Neural progenitor cell (in vitro differentiated cells): ENCODE measurements at regions not wholly inside any gene's neighbourhood (a gene's known extent, or its start where the extent isn't known, plus 50 kb on each side); places are given as distances from the start of the nearest gene placed in this dataset.

Source experiments
- DNase-seq: peaks from one replicate; pipeline ENCODE4 v3.0.0-alpha.2; 2016; ENCODE audit warnings: low spot score
- H2AFZ ChIP-seq: fragments of 200-600 bp; sonication (generic); replicated peaks from 2 replicates; pipeline ENCODE4 v1.6.1; 2016; ENCODE audit warnings: antibody characterized with exemption
- H3F3A ChIP-seq: fragments of 200-600 bp; sonication (generic); 2 replicates; pipeline ENCODE4 v1.6.1; 2016; ENCODE audit warnings: antibody characterized with exemption, low read depth
- H3K27ac ChIP-seq: fragments of 200-600 bp; sonication (generic); 2 replicates; pipeline ENCODE4 v1.5.1; 2016; ENCODE audit warnings: mild to moderate bottlenecking
- H3K27me3 ChIP-seq: fragments of 200-600 bp; sonication (generic); 2 replicates; pipeline ENCODE4 v1.6.1; 2016; ENCODE audit warnings: mild to moderate bottlenecking, moderate library complexity
- H3K36me3 ChIP-seq: fragments of 200-600 bp; sonication (generic); 2 replicates; pipeline ENCODE4 v1.5.1; 2016
- H3K4me1 ChIP-seq: fragments of 200-600 bp; sonication (generic); 2 replicates; pipeline ENCODE4 v1.6.1; 2016; ENCODE audit warnings: mixed run types
- H3K4me2 ChIP-seq: fragments of 200-600 bp; sonication (generic); 2 replicates; pipeline ENCODE4 v1.6.1; 2016
- H3K4me3 ChIP-seq: fragments of 200-600 bp; sonication (generic); 2 replicates; pipeline ENCODE4 v1.5.1; 2016
- H3K79me2 ChIP-seq: fragments of 200-600 bp; sonication (generic); 2 replicates; pipeline ENCODE4 v1.6.1; 2016; ENCODE audit warnings: low read depth
- H3K9ac ChIP-seq: fragments of 200-600 bp; sonication (generic); 2 replicates; pipeline ENCODE4 v1.6.1; 2016
- H3K9me3 ChIP-seq: fragments of 200-600 bp; sonication (generic); 2 replicates; pipeline ENCODE4 v1.5.1; 2016; ENCODE audit warnings: low read depth
- H4K20me1 ChIP-seq: fragments of 200-600 bp; sonication (generic); 2 replicates; pipeline ENCODE4 v1.6.1; 2016; ENCODE audit warnings: low read depth
- H3K27ac Mint-ChIP-seq: 3 replicates; pipeline ENCODE4 v1.8.0; 2021; ENCODE audit warnings: mixed read lengths
- H3K27me3 Mint-ChIP-seq: 2 replicates; pipeline ENCODE4 v1.8.0; 2022; ENCODE audit warnings: low read depth, mild to moderate bottlenecking, inconsistent platforms, moderate library complexity, mixed read lengths; ENCODE audit not compliant: insufficient read depth
- H3K36me3 Mint-ChIP-seq: 3 replicates; pipeline ENCODE4 v1.8.0; 2021; ENCODE audit warnings: mixed read lengths
- H3K4me1 Mint-ChIP-seq: 3 replicates; pipeline ENCODE4 v1.8.0; 2021; ENCODE audit warnings: mixed read lengths
- H3K4me3 Mint-ChIP-seq: 3 replicates; pipeline ENCODE4 v1.8.0; 2021; ENCODE audit warnings: mild to moderate bottlenecking, moderate library complexity, mixed read lengths
- H3K9me3 Mint-ChIP-seq: 3 replicates; pipeline ENCODE4 v1.8.0; 2020; ENCODE audit warnings: mixed read lengths
- CTCF ChIP-seq: fragments of 200-600 bp; sonication (generic); IDR thresholded peaks from 2 replicates; pipeline ENCODE4 v1.5.1; 2017; ENCODE audit warnings: antibody characterized with exemption, mild to moderate bottlenecking
- EZH2 ChIP-seq: fragments of 200-600 bp; sonication (generic); IDR thresholded peaks from 2 replicates; pipeline ENCODE4 v1.6.1; 2017; ENCODE audit warnings: antibody characterized with exemption, mild to moderate bottlenecking, moderate library complexity
- EZH2phosphoT487 ChIP-seq: fragments of 200-600 bp; sonication (generic); IDR thresholded peaks from 2 replicates; pipeline ENCODE4 v1.6.1; 2017; ENCODE audit warnings: antibody characterized with exemption

- H3K27ac Mint-ChIP-seq = no peak overlapping the region
These were observed 1235.2 kb upstream of the SLC10A2 start for GRCh38 chr13:104301171-104301975.

GRCh38 chr13:104297075-104297474, 1230.9 kb upstream of the SLC10A2 start:
- Histone ChIP-seq H3K27ac (no peak overlapping the region), H3K9ac (no peak overlapping the region), H3K27me3 (no peaks in the 10 kb centered on the region), H3F3A (no peaks in the 10 kb centered on the region), H3K4me3 (no peak overlapping the region), H3K36me3 (no peaks in the 10 kb centered on the region), H2AFZ (no peak overlapping the region), H3K4me2 (no peak overlapping the region), H4K20me1 (no peaks in the 10 kb centered on the region), H3K4me1 (no peaks in the 10 kb centered on the region), H3K9me3 (no peaks in the 10 kb centered on the region), H3K79me2 (no peaks in the 10 kb centered on the region)
- peaks cover 3% of the 10 kb centered on the region for H3K4me1 Mint-ChIP-seq
- TF ChIP-seq EZH2 (no peak), EZH2phosphoT487 (no peak), CTCF (no peak)
- H3K9me3 Mint-ChIP-seq = no peaks in the 10 kb centered on the region
- H3K36me3 Mint-ChIP-seq = no peaks in the 10 kb centered on the region
- H3K27ac Mint-ChIP-seq = no peak overlapping the region
- H3K4me3 Mint-ChIP-seq = no peak overlapping the region
- no peak for DNase-seq
- peaks cover 2% of the 10 kb centered on the region for H3K27me3 Mint-ChIP-seq

More at GRCh38 chr13:104301171-104301975, 1235.2 kb upstream of the SLC10A2 start:
- Mint-ChIP-seq H3K36me3 (no peaks in the 10 kb centered on the region), H3K4me3 (no peak overlapping the region), H3K27me3 (peaks cover 2% of the 10 kb centered on the region), H3K9me3 (no peaks in the 10 kb centered on the region), H3K4me1 (no peaks in the 10 kb centered on the region)
- no peak overlapping the region for H2AFZ ChIP-seq
- H3K27me3 ChIP-seq = no peaks in the 10 kb centered on the region
- no peaks in the 10 kb centered on the region for H3K79me2 ChIP-seq
- H3K4me3 ChIP-seq = no peak overlapping the region
- H3K36me3 ChIP-seq = no peaks in the 10 kb centered on the region
- no peak for DNase-seq
- H3K27ac ChIP-seq = no peak overlapping the region
- H3K9me3 ChIP-seq = no peaks in the 10 kb centered on the region
- no peak overlapping the region for H3K4me2 ChIP-seq
- H4K20me1 ChIP-seq = no peaks in the 10 kb centered on the region
- H3F3A ChIP-seq = no peaks in the 10 kb centered on the region
- no peaks in the 10 kb centered on the region for H3K4me1 ChIP-seq
- TF ChIP-seq EZH2phosphoT487 = no peak
- no peak for TF ChIP-seq CTCF
- no peak overlapping the region for H3K9ac ChIP-seq

- H3F3A ChIP-seq = no peaks in the 10 kb centered on the region
- H3K27me3 ChIP-seq = no peaks in the 10 kb centered on the region
- DNase-seq = no peak
- no peak overlapping the region for H3K4me3 ChIP-seq
- H3K79me2 ChIP-seq = no peaks in the 10 kb centered on the region
- H2AFZ ChIP-seq = no peak overlapping the region
- H3K9ac ChIP-seq = no peak overlapping the region
- Mint-ChIP-seq H3K9me3 (no peaks in the 10 kb centered on the region), H3K4me1 (peaks cover 3% of the 10 kb centered on the region), H3K4me3 (no peak overlapping the region), H3K36me3 (no peaks in the 10 kb centered on the region), H3K27me3 (peaks cover 2% of the 10 kb centered on the region), H3K27ac (no peak overlapping the region)
- H3K4me2 ChIP-seq = no peak overlapping the region
- no peak overlapping the region for H3K27ac ChIP-seq
- TF ChIP-seq EZH2 = no peak
- TF ChIP-seq EZH2phosphoT487 = no peak
- TF ChIP-seq CTCF = no peak
- H4K20me1 ChIP-seq = no peaks in the 10 kb centered on the region
- no peaks in the 10 kb centered on the region for H3K9me3 ChIP-seq
- no peaks in the 10 kb centered on the region for H3K36me3 ChIP-seq
- no peaks in the 10 kb centered on the region for H3K4me1 ChIP-seq
These were observed 1230.1 kb upstream of the SLC10A2 start for GRCh38 chr13:104296286-104296685.
